ENCODE measurements at regions not wholly inside any gene's neighbourhood (a gene's known extent, or its start where the extent isn't known, plus 50 kb on each side); places are given as distances from the start of the nearest gene placed in this dataset.

GRCh38 chr14:87601036-87601435 is 391.9 kb downstream of the GALC start:
- Histone ChIP-seq H3K27ac (no peak overlapping the region), H2AFZ (no peak overlapping the region), H3K4me2 (no peak overlapping the region), H4K20me1 (ENCODE audit: insufficient read depth) (no peaks in the 10 kb centered on the region), H3K36me3 (ENCODE audit: low read depth) (no peaks in the 10 kb centered on the region), H3K9me3 (ENCODE audit: insufficient read depth, low read depth) (no peaks in the 10 kb centered on the region), H3F3A (ENCODE audit: insufficient read depth, low read depth) (no peaks in the 10 kb centered on the region), H3K27me3 (ENCODE audit: insufficient read depth, low read depth) (no peaks in the 10 kb centered on the region), H3K9me2 (ENCODE audit: insufficient read depth) (no peaks in the 10 kb centered on the region), H3K79me2 (ENCODE audit: low read depth) (no peaks in the 10 kb centered on the region), H3K4me3 (no peak overlapping the region), H3K4me1 (replicated peaks; ENCODE audit: insufficient read depth) (no peaks in the 10 kb centered on the region)
- TF ChIP-seq CTCF (conservative IDR thresholded peaks at IDR 0.05) = no peak
- BruUV-seq (replicated peaks) = no TSS peak
- no peak for DNase-seq
- intact Hi-C loops (cut with micrococcal nuclease; ENCODE audit: unreplicated experiment) = no loop called here
- POLR2A ChIA-PET (ENCODE audit: unreplicated experiment) = no interaction called here
- CTCF ChIA-PET = no interaction called here

- Histone ChIP-seq H3K4me1 (replicated peaks; ENCODE audit: insufficient read depth) (no peaks in the 10 kb centered on the region), H2AFZ (no peak overlapping the region), H3K4me3 (no peak overlapping the region), H3K9me2 (ENCODE audit: insufficient read depth) (no peaks in the 10 kb centered on the region), H3K9me3 (ENCODE audit: insufficient read depth, low read depth) (no peaks in the 10 kb centered on the region), H3K36me3 (ENCODE audit: low read depth) (no peaks in the 10 kb centered on the region), H3K27me3 (ENCODE audit: insufficient read depth, low read depth) (no peaks in the 10 kb centered on the region), H3K27ac (no peak overlapping the region), H3K79me2 (ENCODE audit: low read depth) (no peaks in the 10 kb centered on the region), H4K20me1 (ENCODE audit: insufficient read depth) (no peaks in the 10 kb centered on the region), H3K4me2 (no peak overlapping the region), H3F3A (ENCODE audit: insufficient read depth, low read depth) (no peaks in the 10 kb centered on the region)
- ChIA-PET CTCF (no interaction called here), POLR2A (ENCODE audit: unreplicated experiment) (no interaction called here)
- no peak for DNase-seq
- intact Hi-C loops (cut with micrococcal nuclease; ENCODE audit: unreplicated experiment) = no loop called here
- TF ChIP-seq CTCF (conservative IDR thresholded peaks at IDR 0.05) (no peak), EZH2 (IDR thresholded peaks at IDR 0.05; ENCODE audit: low read depth) (no peak)
- no TSS peak for BruUV-seq (replicated peaks)
Measured at GRCh38 chr14:87600240-87600639, 392.7 kb downstream of the GALC start.

- intact Hi-C loops (cut with micrococcal nuclease; ENCODE audit: unreplicated experiment) = no loop called here
- CTCF ChIA-PET = no interaction called here
- H2AFZ ChIP-seq = no peak overlapping the region
Measured at GRCh38 chr14:87581298-87581697, 411.7 kb downstream of the GALC start.

More at GRCh38 chr14:87581298-87581697, 411.7 kb downstream of the GALC start:
- Histone ChIP-seq H3K27me3 (ENCODE audit: insufficient read depth, low read depth) (no peaks in the 10 kb centered on the region), H3F3A (ENCODE audit: insufficient read depth, low read depth) (no peaks in the 10 kb centered on the region), H3K79me2 (ENCODE audit: low read depth) (no peaks in the 10 kb centered on the region), H3K9me3 (ENCODE audit: insufficient read depth, low read depth) (no peaks in the 10 kb centered on the region), H3K27ac (no peak overlapping the region), H3K4me3 (no peak overlapping the region), H3K9me2 (ENCODE audit: insufficient read depth) (no peaks in the 10 kb centered on the region), H4K20me1 (ENCODE audit: insufficient read depth) (no peaks in the 10 kb centered on the region), H3K4me2 (no peak overlapping the region), H3K36me3 (ENCODE audit: low read depth) (no peaks in the 10 kb centered on the region), H3K4me1 (replicated peaks; ENCODE audit: insufficient read depth) (no peaks in the 10 kb centered on the region)
- no TSS peak for BruUV-seq (replicated peaks)
- TF ChIP-seq EZH2 (IDR thresholded peaks at IDR 0.05; ENCODE audit: low read depth) (no peak), CTCF (conservative IDR thresholded peaks at IDR 0.05) (no peak)
- POLR2A ChIA-PET (ENCODE audit: unreplicated experiment) = no interaction called here
- DNase-seq = no peak

Data from PC-9 (cell line).